ENCODE measurements at regions not wholly inside any gene's neighbourhood (a gene's known extent, or its start where the extent isn't known, plus 50 kb on each side); places are given as distances from the start of the nearest gene placed in this dataset.

- no peak for TF ChIP-seq CTCF (IDR thresholded peaks at IDR 0.05)
- no peak for TF ChIP-seq POLR2AphosphoS5 (IDR thresholded peaks at IDR 0.05)
- no peak for TF ChIP-seq POLR2A (IDR thresholded peaks at IDR 0.05)
These were observed 258.7 kb downstream of the SEC14L1 start for GRCh38 chr17:77399319-77399957.

Data from upper lobe of left lung (tissue), 4 donors.